ENCODE measurements at regions not wholly inside any gene's neighbourhood (a gene's known extent, or its start where the extent isn't known, plus 50 kb on each side); places are given as distances from the start of the nearest gene placed in this dataset.

DNA sequence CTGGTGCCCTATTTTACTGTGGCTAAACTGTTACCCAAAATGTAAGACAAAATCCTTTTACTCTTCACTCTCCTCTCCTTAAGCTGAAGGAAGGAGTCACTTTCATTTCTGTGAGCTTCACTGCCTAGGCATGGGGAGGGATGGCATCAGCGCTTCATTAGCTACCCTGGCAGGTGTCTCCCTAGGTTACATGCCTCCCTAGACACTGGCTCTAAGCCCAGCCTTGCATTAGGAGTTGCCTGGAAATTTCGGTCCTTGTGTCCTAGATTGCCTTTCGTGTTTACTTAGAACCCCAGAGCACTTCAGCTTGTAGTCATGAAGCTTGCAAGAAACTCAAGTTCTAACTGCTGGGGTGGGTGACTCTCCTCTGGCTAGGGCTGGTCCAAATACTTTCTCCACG is 520.5 kb upstream of the STXBP6 start:
- H3K36me3 ChIP-seq (ENCODE audit: low read depth), result no peaks in the 10 kb centered on the region; the same call in 1 of the 2 replicates
- DNase-seq (ENCODE audit: low spot score), result no peak
- TF ChIP-seq, protein P1, sequence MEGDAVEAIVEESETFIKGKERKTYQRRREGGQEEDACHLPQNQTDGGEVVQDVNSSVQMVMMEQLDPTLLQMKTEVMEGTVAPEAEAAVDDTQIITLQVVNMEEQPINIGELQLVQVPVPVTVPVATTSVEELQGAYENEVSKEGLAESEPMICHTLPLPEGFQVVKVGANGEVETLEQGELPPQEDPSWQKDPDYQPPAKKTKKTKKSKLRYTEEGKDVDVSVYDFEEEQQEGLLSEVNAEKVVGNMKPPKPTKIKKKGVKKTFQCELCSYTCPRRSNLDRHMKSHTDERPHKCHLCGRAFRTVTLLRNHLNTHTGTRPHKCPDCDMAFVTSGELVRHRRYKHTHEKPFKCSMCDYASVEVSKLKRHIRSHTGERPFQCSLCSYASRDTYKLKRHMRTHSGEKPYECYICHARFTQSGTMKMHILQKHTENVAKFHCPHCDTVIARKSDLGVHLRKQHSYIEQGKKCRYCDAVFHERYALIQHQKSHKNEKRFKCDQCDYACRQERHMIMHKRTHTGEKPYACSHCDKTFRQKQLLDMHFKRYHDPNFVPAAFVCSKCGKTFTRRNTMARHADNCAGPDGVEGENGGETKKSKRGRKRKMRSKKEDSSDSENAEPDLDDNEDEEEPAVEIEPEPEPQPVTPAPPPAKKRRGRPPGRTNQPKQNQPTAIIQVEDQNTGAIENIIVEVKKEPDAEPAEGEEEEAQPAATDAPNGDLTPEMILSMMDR (IDR thresholded peaks at IDR 0.05; ENCODE audit: poor library complexity, severe bottlenecking), result no peak
- peaks cover 12% of the 10 kb centered on the region for H3K27me3 ChIP-seq (ENCODE audit: insufficient read depth, poor library complexity, severe bottlenecking)
- no peak for ATAC-seq (ENCODE audit: low read depth)
- no peak overlapping the region for H3K4me3 ChIP-seq (ENCODE audit: severe bottlenecking)
- peaks cover 3% of the 10 kb centered on the region for H3K9me3 ChIP-seq (ENCODE audit: severe bottlenecking)
- H3K27ac ChIP-seq (ENCODE audit: poor library complexity, severe bottlenecking), result no peak overlapping the region
- no peaks in the 10 kb centered on the region for H3K4me1 ChIP-seq (ENCODE audit: insufficient read depth, poor library complexity, severe bottlenecking)

DNA sequence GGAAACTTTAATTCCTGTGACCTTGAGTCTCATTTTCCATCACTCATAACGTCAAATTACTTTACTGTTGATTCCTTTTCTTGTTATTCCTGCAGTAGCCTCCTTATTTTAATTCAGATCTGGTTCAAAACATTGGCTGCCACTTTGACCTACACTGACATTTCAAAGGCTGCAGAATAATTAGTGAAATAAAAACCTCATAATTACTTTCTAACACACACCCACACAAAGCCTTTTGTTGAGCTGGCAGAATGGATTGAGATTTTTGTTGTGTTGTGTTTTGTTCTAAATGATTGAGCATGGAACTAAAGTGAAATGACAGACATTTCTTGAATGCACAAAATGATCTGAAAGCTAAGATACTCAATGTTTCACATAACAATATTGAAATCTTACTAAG is 507.5 kb upstream of the STXBP6 start:
- no peak overlapping the region for H3K27ac ChIP-seq (ENCODE audit: poor library complexity, severe bottlenecking)
- no peaks in the 10 kb centered on the region for H3K36me3 ChIP-seq (ENCODE audit: low read depth)
- H3K4me3 ChIP-seq (ENCODE audit: severe bottlenecking), result no peak overlapping the region
- ATAC-seq (ENCODE audit: low read depth), result no peak
- H3K4me1 ChIP-seq (ENCODE audit: insufficient read depth, poor library complexity, severe bottlenecking), result no peaks in the 10 kb centered on the region
- H3K27me3 ChIP-seq (ENCODE audit: insufficient read depth, poor library complexity, severe bottlenecking), result peaks cover 4% of the 10 kb centered on the region
- H3K9me3 ChIP-seq (ENCODE audit: severe bottlenecking), result no peaks in the 10 kb centered on the region
- DNase-seq (ENCODE audit: low spot score), result no peak
- TF ChIP-seq, protein P1 (IDR thresholded peaks at IDR 0.05; ENCODE audit: poor library complexity, severe bottlenecking), result no peak

DNA sequence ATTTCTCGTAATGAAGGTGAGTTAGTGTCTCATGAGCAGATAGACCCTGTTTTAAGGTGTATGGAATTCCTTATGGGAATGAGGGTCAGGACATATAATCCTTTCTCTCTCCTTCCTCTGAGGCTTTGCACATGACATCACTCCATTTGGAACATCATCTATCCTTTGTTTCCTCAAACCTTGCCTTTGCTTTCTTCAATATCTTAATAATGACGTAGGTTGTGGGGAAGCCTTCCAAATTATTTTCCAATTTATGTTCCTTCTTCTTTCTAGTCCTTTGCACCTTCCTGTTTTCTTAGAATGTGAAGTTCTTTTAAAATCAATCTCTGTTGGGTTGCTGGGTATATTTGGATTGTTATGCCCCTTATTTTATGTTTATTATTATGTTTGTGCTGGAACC is 502.9 kb upstream of the STXBP6 start:
- Histone ChIP-seq H3K4me3 (ENCODE audit: severe bottlenecking) (no peak overlapping the region), H3K27ac (ENCODE audit: poor library complexity, severe bottlenecking) (no peak overlapping the region), H3K36me3 (ENCODE audit: low read depth) (no peaks in the 10 kb centered on the region), H3K4me1 (ENCODE audit: insufficient read depth, poor library complexity, severe bottlenecking) (no peaks in the 10 kb centered on the region), H3K27me3 (ENCODE audit: insufficient read depth, poor library complexity, severe bottlenecking) (peaks cover 11% of the 10 kb centered on the region), H3K9me3 (ENCODE audit: severe bottlenecking) (no peaks in the 10 kb centered on the region)
- DNase-seq (ENCODE audit: low spot score) (no peak), ATAC-seq (ENCODE audit: low read depth) (no peak)
- TF ChIP-seq, protein P1 (IDR thresholded peaks at IDR 0.05; ENCODE audit: poor library complexity, severe bottlenecking), result no peak

DNA sequence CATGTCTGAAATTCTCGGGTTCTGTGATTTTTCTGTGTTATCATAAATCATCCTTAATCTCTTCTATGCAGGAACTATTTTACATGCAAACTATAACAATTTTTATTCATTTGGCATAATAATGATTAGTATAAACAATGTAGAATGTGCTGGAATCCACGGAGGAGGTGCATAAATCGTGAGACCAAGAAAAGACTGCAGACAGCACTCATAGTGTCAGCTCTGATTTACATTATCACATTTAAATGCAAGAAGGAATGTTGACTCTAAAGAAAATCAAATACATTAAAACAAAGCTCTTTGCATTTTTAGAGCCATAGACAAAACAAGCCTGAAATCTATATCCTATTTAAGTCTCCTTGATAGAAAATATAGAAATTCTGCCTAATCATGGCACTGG is 501.7 kb upstream of the STXBP6 start:
- TF ChIP-seq, protein P1 (IDR thresholded peaks at IDR 0.05; ENCODE audit: poor library complexity, severe bottlenecking), result no peak
- no peak overlapping the region for H3K4me3 ChIP-seq (ENCODE audit: severe bottlenecking)
- no peak for ATAC-seq (ENCODE audit: low read depth)
- H3K27me3 ChIP-seq (ENCODE audit: insufficient read depth, poor library complexity, severe bottlenecking), result peaks cover 11% of the 10 kb centered on the region
- H3K4me1 ChIP-seq (ENCODE audit: insufficient read depth, poor library complexity, severe bottlenecking), result no peaks in the 10 kb centered on the region
- no peaks in the 10 kb centered on the region for H3K36me3 ChIP-seq (ENCODE audit: low read depth)
- no peak for DNase-seq (ENCODE audit: low spot score)
- H3K27ac ChIP-seq (ENCODE audit: poor library complexity, severe bottlenecking), result no peak overlapping the region
- no peaks in the 10 kb centered on the region for H3K9me3 ChIP-seq (ENCODE audit: severe bottlenecking)

DNA sequence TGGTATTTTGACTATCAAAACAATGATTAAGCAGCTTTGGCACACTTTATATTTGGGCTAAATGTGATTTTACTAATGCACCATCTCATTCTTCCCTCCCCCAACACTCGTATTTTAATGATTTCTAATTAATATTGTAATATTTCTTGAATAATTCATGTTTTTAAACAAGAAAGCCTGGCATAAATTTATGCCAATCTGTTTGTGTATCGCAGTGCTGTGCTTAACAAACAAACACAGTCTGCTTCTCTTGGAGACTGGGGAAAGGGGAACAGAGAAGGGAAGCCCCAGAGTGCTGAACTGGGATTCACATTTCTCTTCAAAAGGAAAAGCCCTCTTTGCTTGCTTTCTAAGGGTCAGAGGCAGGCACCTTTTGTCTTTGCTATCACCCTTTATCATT is 496.9 kb upstream of the STXBP6 start:
- DNase-seq (ENCODE audit: low spot score) (no peak), ATAC-seq (ENCODE audit: low read depth) (no peak)
- H3K4me3 ChIP-seq (ENCODE audit: severe bottlenecking), result no peak overlapping the region
- H3K27ac ChIP-seq (ENCODE audit: poor library complexity, severe bottlenecking), result no peak overlapping the region
- no peaks in the 10 kb centered on the region for H3K9me3 ChIP-seq (ENCODE audit: severe bottlenecking)
- TF ChIP-seq, protein P1 (IDR thresholded peaks at IDR 0.05; ENCODE audit: poor library complexity, severe bottlenecking), result no peak
- H3K4me1 ChIP-seq (ENCODE audit: insufficient read depth, poor library complexity, severe bottlenecking), result no peaks in the 10 kb centered on the region
- peaks cover 7% of the 10 kb centered on the region for H3K27me3 ChIP-seq (ENCODE audit: insufficient read depth, poor library complexity, severe bottlenecking)
- no peaks in the 10 kb centered on the region for H3K36me3 ChIP-seq (ENCODE audit: low read depth)

Data from RWPE2 (cell line).